ENCODE measurements at regions not wholly inside any gene's neighbourhood (a gene's known extent, or its start where the extent isn't known, plus 50 kb on each side); places are given as distances from the start of the nearest gene placed in this dataset.

- TF ChIP-seq POLR2A (IDR thresholded peaks at IDR 0.05; ENCODE audit: low read depth, low read length), result no peak
- no peak for TF ChIP-seq POLR2AphosphoS5 (IDR thresholded peaks at IDR 0.05; ENCODE audit: low read depth, low read length)
- no peak for TF ChIP-seq SPI1 (IDR thresholded peaks at IDR 0.05; ENCODE audit: low read depth, low read length)
- TF ChIP-seq PAX5 (IDR thresholded peaks at IDR 0.05; ENCODE audit: insufficient read depth, low read length, severe bottlenecking), result no peak
- no peak for TF ChIP-seq TAF1 (IDR thresholded peaks at IDR 0.05; ENCODE audit: low read depth, low read length)
Observed at GRCh38 chr2:206863716-206864115, 75.6 kb upstream of the CPO start.

Data from GM12891 (cell line).